Retinal pigment epithelial cell (primary cell): ENCODE measurements at regions not wholly inside any gene's neighbourhood (a gene's known extent, or its start where the extent isn't known, plus 50 kb on each side); places are given as distances from the start of the nearest gene placed in this dataset.

Source experiments
- DNase-seq: peaks from one replicate; pipeline ENCODE4 v3.0.0-alpha.2; 2010; ENCODE audit warnings: low read depth
- H3K4me3 ChIP-seq: 2 replicates; pipeline ENCODE4 v1.5.1; 2011; ENCODE audit warnings: mild to moderate bottlenecking, low read length, control low read depth, moderate library complexity
- TF ChIP-seq, protein P1 (sequence below): conservative IDR thresholded peaks from 2 replicates; pipeline ENCODE4 v1.5.1; 2011; ENCODE audit warnings: low read depth, low read length, control low read depth, inconsistent platforms

DNA sequence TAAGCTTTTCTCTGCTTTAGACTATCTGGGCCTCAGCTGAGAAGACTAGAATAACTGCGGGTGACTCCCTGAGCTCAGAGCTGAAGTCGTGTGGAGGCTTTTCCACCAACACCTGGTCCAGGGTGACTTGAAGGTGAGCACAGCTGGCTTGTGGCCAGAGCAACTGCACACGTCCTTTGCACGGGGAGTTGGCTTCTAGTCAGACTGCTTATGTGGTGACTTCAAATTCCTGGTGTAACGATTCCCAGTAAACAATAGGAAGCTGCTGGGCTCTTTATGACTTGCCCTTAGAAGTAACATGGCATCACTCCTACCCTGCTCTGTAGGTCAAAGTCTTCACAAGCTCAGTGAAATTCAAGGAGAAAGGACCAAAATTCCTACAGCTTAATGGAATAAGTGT lies 800.6 kb upstream of the CDH6 start:
- TF ChIP-seq, protein P1, sequence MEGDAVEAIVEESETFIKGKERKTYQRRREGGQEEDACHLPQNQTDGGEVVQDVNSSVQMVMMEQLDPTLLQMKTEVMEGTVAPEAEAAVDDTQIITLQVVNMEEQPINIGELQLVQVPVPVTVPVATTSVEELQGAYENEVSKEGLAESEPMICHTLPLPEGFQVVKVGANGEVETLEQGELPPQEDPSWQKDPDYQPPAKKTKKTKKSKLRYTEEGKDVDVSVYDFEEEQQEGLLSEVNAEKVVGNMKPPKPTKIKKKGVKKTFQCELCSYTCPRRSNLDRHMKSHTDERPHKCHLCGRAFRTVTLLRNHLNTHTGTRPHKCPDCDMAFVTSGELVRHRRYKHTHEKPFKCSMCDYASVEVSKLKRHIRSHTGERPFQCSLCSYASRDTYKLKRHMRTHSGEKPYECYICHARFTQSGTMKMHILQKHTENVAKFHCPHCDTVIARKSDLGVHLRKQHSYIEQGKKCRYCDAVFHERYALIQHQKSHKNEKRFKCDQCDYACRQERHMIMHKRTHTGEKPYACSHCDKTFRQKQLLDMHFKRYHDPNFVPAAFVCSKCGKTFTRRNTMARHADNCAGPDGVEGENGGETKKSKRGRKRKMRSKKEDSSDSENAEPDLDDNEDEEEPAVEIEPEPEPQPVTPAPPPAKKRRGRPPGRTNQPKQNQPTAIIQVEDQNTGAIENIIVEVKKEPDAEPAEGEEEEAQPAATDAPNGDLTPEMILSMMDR: no peak
- no peak for DNase-seq
- H3K4me3 ChIP-seq: no peak overlapping the region

DNA sequence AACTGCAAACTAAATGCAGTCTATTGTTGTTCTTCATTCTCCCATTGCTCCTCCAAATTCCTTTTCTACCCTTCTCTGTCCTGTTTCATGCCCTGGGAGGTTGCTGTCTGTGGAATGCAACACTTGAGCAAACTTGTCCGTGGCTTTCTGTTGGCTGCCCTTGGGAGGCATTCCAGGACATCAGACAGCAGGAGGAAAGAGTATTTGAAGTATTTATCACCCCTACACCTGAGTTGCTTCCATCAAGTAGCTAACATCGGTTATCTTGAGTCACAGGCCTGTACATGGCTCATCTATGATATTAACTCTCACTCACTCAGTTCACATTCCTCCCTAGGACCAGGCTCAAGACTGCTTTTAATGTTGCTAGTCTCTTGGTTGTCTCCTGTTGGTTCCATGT lies 803.4 kb upstream of the CDH6 start:
- DNase-seq: no peak
- TF ChIP-seq, protein P1: no peak
- H3K4me3 ChIP-seq: no peak overlapping the region

DNA sequence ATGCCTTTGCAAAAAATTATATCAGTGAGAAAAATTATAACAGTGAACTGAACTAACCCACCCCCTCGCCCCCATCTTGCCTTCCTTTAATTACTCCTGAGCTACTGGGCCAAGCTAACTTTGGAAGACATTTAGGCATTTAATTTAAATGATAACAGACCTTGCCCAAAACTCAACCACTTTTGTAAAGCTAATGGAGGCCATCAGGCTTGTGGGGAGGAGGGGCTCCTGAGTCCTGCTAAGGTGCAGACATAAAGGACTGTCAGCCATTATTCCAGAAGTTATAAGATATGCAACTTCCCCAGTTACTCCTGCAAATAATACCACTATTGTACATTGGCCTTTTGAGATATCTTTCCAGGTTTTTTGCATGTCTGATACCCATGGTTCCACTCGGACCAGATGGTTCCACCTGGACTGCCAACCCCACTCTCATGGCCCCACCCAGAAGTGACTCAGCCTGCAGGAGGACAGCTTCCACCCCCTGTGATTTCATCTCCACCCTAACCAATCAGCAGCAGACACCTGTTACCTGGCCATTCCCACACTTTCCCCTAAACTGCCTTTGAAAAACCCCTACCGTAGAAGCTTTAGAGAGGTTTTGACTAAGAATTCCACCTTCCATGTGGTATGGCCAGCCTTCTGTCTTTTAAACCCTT lies 805.4 kb upstream of the CDH6 start:
- TF ChIP-seq, protein P1: no peak
- H3K4me3 ChIP-seq: no peak overlapping the region
- DNase-seq: no peak

DNA sequence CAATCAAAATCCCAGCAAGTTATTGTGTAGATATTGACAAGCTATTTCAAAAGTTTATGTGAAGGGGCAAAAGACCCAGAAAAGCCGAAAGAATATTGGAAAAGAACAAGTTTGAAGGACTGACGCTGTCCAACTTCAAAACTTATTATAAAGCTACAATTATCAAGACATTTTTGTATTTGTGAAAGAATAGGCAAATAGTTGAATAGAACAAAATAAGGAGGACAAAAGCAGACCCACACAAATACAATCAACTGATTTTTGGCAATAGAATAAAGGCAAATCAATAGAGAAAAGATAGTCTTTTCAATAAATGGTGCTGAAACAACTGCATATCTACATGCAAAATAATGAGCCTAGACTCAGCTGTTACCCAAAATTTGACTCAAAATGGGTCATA lies 807.7 kb upstream of the CDH6 start:
- TF ChIP-seq, protein P1: no peak
- DNase-seq: no peak
- no peak overlapping the region for H3K4me3 ChIP-seq

DNA sequence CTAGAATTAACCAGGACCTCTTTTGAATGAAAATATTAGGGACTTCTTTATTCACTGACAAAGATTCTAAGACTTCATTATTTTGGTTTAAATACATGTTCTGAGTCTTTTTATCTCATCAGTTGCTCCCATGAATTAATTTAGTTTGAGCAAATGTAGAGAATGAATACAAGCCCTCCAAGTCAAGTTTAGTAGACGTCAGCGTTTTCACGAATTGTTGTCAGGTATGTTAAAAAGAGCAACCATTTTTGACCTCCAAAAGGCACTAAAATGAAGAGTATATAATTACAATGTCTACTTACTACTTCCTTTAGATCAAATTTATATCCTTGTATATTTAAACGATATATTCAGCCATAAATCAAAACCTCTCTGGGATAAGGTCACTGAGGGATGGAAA lies 809.3 kb upstream of the CDH6 start:
- TF ChIP-seq, protein P1: no peak
- no peak overlapping the region for H3K4me3 ChIP-seq
- DNase-seq: no peak

DNA sequence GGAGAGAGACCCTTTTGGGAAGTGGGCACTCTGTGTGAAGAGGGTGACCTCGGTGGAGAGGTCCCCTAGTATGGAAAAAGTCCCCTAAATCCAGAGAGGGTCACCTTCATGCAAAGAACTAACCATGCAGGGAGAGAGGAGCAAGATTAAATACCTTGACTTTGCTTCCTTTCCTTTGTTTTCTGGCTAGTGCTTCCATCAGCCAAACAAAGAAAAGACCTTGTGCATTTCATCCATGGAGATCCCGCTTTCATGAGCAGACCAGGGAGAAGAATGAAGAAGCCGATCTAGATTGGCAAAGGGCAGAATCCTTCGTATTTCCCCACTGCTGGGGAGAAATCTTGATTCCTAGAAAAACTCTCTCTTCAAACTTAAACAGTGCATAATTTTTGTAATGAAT lies 813.3 kb upstream of the CDH6 start:
- DNase-seq: no peak
- H3K4me3 ChIP-seq: no peak overlapping the region
- TF ChIP-seq, protein P1: no peak

DNA sequence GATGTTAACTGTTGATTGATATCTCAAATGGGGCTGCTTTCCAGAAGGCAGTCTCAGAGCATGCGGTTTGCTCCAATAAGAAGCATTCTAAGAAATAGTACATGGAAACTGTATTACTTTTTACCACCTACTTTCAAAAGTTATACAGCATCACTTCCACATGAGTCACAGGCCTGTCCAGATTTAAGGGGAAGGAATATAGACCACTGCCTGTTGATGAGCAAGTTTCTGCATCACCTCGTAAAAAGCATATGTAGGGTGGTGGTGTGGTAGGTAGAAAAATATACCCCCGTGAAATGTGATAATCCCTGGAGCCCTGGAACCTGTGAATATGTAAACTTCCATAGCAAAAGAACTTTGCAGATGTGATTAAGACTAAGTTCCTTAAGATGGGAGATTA lies 816.6 kb upstream of the CDH6 start:
- TF ChIP-seq, protein P1: no peak
- no peak for DNase-seq
- no peak overlapping the region for H3K4me3 ChIP-seq
